ENCODE measurements at regions not wholly inside any gene's neighbourhood (a gene's known extent, or its start where the extent isn't known, plus 50 kb on each side); places are given as distances from the start of the nearest gene placed in this dataset.

DNA sequence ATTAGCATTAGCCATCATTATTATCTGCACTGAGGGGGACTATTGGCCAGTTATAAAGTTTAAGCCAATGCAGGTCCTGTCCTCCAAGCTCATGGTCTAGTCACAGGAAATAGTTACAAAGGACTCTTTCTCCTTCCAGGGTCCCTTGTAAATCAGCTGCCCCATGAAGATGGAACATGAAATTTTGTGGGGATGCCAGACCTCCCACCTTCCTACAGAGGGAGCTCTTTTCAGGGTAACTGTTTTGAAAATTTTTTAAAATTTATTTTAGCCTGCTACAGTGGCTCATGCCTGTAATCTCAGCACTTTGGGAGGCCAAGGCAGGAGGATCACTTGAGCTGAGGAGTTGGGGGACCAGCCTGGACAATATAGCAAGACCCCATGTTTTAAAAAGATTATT, 124.4 kb upstream of the SLC34A2 start:
- Histone ChIP-seq H3K4me3 (no peak overlapping the region), H3K27ac (no peak overlapping the region), H3K27me3 (no peaks in the 10 kb centered on the region), H3K4me1 (ENCODE audit: insufficient read depth) (no peaks in the 10 kb centered on the region), H3K9me3 (no peaks in the 10 kb centered on the region), H3K36me3 (no peaks in the 10 kb centered on the region)
- no peak for DNase-seq
- no peak for TF ChIP-seq POLR2A (IDR thresholded peaks at IDR 0.05)
- TF ChIP-seq, protein P1, sequence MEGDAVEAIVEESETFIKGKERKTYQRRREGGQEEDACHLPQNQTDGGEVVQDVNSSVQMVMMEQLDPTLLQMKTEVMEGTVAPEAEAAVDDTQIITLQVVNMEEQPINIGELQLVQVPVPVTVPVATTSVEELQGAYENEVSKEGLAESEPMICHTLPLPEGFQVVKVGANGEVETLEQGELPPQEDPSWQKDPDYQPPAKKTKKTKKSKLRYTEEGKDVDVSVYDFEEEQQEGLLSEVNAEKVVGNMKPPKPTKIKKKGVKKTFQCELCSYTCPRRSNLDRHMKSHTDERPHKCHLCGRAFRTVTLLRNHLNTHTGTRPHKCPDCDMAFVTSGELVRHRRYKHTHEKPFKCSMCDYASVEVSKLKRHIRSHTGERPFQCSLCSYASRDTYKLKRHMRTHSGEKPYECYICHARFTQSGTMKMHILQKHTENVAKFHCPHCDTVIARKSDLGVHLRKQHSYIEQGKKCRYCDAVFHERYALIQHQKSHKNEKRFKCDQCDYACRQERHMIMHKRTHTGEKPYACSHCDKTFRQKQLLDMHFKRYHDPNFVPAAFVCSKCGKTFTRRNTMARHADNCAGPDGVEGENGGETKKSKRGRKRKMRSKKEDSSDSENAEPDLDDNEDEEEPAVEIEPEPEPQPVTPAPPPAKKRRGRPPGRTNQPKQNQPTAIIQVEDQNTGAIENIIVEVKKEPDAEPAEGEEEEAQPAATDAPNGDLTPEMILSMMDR (IDR thresholded peaks at IDR 0.05) = no peak
- intact Hi-C loops (cut with DNase I) = no loop called here

DNA sequence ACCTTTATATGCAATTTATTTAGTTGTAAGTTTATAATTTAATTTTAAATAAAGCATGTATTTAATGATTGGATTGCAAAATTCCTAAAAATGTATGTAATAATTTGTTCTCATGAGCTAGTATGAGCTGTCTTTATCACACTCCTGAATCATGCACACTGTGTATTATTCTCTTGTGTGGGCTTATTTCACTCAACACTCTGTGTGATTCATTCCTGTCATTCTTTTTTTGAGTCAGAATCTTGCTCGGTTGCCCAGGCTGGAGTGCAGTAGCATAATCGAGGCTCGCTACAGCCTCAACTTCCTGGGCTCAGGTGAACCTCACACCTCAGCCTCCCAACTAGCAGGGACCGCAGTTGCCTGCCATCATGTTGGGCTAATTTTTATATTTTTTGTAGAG, 123.1 kb upstream of the SLC34A2 start:
- no peaks in the 10 kb centered on the region for H3K36me3 ChIP-seq
- no peaks in the 10 kb centered on the region for H3K9me3 ChIP-seq
- TF ChIP-seq, protein P1 (IDR thresholded peaks at IDR 0.05) = no peak
- no peak for TF ChIP-seq EP300 (IDR thresholded peaks at IDR 0.05)
- no peak for TF ChIP-seq POLR2A (IDR thresholded peaks at IDR 0.05)
- WGBS, 3 donors = 93 to 96% (median 94%) methylated on average over 4 of the region's 4 CpGs
- H3K4me3 ChIP-seq = no peak overlapping the region
- no peak for DNase-seq
- no peaks in the 10 kb centered on the region for H3K4me1 ChIP-seq (ENCODE audit: insufficient read depth)
- intact Hi-C loops (cut with DNase I) = no loop called here
- no peaks in the 10 kb centered on the region for H3K27me3 ChIP-seq
- H3K27ac ChIP-seq = no peak overlapping the region

DNA sequence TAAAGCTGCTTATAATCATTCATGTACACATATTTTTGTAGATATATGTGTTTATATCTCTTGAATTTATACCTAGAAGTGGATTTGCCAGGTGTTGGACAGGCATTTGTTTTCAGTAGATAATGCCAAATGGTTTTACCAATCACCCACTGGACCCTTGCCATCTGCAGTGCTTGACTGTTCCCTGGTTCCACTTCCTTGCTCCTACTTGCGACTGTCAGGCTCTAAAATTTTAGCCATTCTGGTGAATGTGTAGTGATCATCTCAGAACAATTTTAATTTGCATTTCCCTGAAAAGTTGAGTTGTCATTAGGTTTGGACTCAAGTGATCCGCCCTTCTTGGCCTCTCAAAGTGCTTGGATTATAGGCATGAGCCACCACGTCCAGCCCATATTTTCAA, 122.4 kb upstream of the SLC34A2 start:
- 92 to 95% (median 93%) methylated on average over 3 of the region's 3 CpGs for WGBS, 3 donors

DNA sequence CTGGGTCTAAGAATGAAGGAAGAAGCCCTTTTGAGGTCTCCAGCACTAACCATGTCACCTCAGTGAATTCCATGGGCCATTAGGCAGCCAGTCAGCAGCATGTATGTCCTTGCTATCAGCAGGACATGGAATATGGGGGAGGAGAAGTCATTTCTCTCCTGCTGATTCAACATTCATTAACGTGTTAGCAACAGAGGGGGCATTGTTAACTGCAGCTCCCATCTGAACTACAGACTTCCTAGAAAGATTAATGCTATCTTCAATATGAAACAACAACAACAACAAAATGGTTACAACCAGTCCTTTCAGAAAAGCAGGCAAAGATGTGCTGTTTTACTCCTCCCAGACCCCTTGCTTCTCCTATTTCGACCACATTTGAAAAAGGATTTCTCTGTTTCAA, 120.4 kb upstream of the SLC34A2 start:
- no peak overlapping the region for H3K4me3 ChIP-seq
- H3K27ac ChIP-seq = no peak overlapping the region
- H3K27me3 ChIP-seq = no peaks in the 10 kb centered on the region
- no peaks in the 10 kb centered on the region for H3K9me3 ChIP-seq
- TF ChIP-seq, protein P1 (IDR thresholded peaks at IDR 0.05) = no peak
- TF ChIP-seq EP300 (IDR thresholded peaks at IDR 0.05) = no peak
- TF ChIP-seq POLR2A (IDR thresholded peaks at IDR 0.05) = no peak
- intact Hi-C loops (cut with DNase I) = no loop called here
- H3K36me3 ChIP-seq = no peaks in the 10 kb centered on the region
- no peak for DNase-seq
- H3K4me1 ChIP-seq (ENCODE audit: insufficient read depth) = no peaks in the 10 kb centered on the region
- WGBS, 3 donors = 62 to 69% (median 63%) methylated on average over 2 of the region's 2 CpGs

More for the DNA sequence above, 122.4 kb upstream of the SLC34A2 start:
- no peaks in the 10 kb centered on the region for H3K4me1 ChIP-seq (ENCODE audit: insufficient read depth)
- H3K9me3 ChIP-seq = no peaks in the 10 kb centered on the region
- TF ChIP-seq EP300 (IDR thresholded peaks at IDR 0.05) = no peak
- no peak for TF ChIP-seq POLR2A (IDR thresholded peaks at IDR 0.05)
- TF ChIP-seq, protein P1 (IDR thresholded peaks at IDR 0.05) = no peak
- no peaks in the 10 kb centered on the region for H3K36me3 ChIP-seq
- DNase-seq = no peak
- intact Hi-C loops (cut with DNase I) = no loop called here
- no peak overlapping the region for H3K4me3 ChIP-seq
- H3K27me3 ChIP-seq = no peaks in the 10 kb centered on the region
- H3K27ac ChIP-seq = no peak overlapping the region

Measured in ovary (tissue), 7 donors.